GM21576 (cell line): ENCODE measurements at regions not wholly inside any gene's neighbourhood (a gene's known extent, or its start where the extent isn't known, plus 50 kb on each side); places are given as distances from the start of the nearest gene placed in this dataset.
"Not testable (repeated sequence)": the region's sequence is repeated elsewhere in the genome, so short reads cannot be mapped to it uniquely, and the experiment has no call there.

ENCODE experiments used
- ATAC-seq: cut with Tn5 transposase; IDR thresholded peaks from one replicate; pipeline ENCODE4 v1.9.1; 2021; ENCODE audit warnings: mild to moderate bottlenecking, moderate library complexity; ENCODE audit not compliant: unreplicated experiment

DNA sequence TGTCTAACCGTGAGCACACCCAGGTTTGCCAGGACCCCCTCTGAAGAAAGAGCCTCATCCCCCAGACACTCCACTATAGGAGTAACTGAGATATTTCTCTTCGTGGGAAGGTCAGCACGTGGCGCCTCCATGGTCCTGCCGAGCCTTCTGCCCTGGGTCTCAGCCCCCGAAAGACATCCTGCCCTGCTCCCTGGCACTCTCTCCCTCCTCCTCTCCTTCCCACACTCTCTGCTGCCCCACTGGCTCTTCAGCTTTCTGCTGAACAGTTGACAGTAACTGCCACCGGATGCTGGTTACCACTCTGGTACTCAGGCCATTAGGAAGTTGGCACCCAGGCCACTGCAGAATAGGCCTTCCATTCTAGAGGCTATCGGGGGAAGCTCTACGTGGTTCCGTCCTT lies 185.2 kb downstream of the UACA start:
- ATAC-seq: no peak

DNA sequence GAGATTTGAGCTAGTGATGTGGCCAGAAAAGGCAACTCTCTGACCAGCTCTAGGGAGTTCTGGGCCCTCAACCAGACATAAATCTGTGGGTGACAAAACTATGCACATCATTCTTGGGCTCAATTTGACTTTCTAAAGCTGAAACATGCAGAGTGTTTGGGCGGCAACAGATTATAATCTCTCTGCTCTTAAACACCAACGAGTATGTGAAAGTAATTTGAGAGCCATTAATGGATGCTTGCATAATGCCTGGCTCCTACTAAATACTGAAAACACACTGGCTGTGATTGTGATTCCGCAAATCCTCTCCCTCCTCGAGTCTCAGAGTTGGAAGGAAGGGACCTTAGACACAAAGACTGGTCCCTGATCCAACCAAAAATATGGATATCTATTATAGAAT lies 186.7 kb downstream of the UACA start:
- no peak for ATAC-seq

DNA sequence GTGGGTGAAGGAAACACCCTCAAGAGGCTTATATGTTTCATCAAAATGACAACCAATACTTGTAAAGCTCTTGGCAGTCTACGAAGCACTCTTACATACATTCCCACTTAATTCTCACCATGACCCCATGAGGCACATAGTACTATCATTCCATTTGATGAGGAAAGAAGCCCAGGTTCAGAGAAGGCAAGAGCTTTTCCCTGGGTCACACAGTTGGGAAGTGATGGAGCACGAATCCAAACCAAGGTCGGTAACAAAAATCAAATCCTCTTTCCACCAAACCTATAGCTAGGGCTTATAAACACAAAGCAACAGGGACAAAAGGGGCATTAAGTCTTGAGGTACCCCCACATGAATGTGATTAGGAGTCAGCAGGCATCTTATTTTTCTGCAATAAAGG lies 187.1 kb downstream of the UACA start:
- ATAC-seq: no peak

DNA sequence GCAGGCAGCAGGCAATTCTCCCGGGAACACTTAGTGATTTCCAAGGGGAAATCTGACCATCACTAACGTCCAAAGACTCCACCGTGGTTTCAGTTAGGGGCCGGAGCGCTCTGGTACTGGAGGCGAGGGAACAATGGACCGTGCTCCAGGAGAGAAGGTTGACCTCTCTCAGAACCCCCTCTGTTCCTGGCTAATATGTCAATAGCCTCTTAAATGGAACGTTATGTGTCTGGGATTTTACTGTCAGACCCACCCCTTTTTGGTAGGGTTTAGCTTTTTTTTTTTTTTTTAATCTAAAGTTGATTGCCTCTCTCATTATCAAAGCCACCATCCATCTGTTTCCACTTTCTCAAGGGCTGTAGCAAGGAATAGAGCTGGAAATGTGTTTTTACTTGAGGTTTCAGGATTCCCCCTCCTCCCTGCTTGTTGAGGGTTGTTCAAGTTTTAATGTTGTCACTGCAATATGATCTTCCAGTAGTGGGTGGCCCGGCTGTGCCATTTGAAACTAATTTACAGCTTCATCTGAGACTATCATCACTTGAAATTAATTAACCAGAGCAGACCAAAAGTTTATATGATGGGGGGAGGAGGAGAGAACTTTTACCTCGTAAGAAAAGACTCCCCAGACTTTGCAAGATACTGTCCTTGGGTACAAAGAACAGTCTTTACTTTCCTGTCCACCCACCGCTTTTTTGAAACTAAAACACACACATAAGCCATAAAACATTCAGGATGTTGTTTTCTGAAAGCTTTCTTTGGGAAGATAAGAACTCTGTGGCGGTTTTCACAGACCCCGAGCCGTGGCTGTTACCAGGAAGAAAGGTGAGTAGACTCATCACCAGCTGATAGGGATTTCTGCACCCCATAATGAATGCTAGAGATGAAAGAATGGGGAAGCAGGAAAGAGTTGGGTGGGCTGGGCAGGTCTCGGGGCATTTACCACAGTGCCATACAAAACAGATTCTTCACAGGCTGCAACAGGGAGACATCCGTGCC lies 187.8 kb downstream of the UACA start:
- ATAC-seq: no peak

DNA sequence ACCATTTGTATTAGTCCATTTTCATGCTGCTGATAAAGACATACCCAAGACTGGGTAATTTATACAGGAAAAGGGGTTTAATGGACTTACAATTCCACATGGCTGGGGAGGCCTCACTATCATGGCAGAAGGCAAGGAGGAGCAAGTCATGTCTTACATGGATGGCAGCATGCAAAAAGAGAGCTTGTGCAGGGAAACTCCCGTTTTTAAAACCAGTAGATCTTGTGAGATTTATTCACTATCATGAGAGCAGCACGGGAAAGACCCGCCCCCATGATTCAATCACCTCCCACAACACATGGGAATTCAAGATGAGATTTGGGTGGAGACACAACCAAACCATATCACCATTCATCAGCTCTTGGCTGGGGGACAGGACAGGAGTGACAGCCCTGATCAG lies 189.0 kb downstream of the UACA start:
- not testable (repeated sequence) for ATAC-seq

DNA sequence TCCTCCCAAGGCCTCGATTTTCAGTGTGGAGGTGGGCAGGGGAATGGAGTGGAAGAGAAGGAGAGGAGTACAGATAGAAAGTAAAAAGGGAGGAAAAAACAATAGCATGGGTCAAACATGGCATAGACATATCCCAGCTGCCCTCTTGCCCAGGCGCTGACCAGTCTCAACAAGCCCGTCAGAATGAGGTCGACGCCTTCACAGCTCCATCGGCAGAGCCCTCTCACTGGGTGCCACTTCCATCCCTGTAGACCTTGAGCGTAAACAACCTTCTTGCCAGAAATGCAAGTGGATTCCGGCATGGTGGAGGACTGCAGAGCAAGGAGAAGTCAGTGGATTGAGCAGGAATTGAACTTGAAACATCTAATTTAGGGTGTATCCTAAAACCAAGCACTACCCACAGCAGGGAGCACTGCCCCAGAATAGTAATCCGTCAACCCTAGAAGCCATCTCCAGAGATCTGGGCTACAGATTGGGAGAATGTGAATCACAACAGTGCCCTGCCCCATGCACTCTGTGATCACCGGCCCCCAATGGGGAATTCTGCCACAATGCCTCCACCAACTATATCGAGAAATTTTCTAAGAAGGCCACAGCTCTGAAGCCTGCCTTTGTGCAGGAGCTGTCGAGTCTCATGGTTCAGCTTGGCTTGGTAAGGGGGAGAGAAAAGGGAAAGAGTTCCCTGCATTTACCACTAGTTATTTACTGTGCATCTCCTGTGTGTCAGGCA lies 190.1 kb downstream of the UACA start:
- no peak for ATAC-seq

DNA sequence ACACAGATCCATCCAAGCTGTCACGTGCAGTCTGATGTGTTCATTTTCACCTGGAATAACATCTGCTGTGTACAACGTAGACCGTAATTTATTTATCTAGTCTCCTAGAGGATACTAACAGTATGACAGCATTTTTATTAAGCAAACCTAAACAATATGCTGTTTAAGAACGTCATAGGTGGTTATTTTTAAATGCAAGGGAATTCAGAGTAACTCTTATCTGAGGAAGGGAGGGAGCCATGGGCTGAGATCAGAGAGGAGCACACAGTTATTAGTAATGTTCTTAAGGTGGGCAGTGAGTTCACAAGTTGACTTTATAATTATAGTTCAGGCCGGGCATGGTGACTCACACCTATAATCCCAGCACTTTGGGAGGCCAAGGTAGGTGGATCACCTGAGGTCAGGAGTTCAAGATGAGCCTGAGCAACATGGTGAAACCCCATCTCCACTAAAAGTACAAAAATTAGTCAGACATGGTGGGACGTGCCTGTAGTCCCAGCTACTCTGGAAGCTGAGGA lies 193.6 kb downstream of the UACA start:
- no peak for ATAC-seq

DNA sequence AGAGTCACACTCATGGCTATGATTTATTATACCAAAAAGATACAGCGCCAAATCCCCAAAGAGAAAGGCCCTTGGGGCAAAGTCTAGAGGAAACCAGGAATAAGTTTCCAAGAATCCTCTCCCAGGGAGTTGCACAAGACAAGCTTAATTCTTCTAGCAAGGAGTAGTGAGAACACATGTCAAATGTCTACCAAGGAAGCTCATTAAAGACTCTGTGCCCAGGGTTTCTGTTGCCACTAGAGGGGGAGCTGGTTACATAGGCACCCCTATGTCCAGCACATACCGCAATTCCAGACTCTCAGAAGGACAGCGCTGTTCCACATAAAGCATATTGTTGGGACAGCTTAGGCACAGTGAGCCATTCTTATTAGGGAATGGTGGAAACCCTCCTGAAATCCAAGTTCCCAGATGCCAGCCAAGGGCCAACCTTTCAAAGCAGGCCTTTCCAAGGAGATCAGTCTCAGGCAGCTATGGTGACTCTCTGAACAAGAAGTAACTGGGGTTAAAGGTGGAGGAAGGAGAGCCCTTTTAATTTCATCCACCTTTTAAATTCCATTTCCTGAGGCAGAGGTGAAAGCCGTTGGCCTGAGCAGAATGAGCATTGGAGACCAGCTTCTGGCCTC lies 194.2 kb downstream of the UACA start:
- ATAC-seq: no peak

DNA sequence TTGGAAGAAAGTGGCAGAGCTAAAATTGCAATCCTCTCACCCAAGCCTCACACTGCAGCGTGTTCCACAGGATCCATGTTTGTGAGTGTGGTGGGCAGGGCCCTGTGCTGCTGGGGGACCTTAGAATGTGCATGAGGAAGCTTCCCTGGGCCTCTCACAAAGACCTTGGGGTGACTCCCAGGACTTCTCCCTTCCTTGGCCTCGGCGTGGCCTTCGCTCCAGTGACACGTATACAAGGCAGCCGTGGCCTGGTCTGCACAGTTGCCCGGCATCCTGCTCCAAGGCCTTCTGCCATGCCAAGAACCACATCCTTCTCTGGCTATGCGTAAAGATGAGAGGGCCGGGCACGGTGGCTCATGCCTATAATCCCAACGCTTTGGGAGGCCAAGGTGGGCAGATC lies 196.4 kb downstream of the UACA start:
- ATAC-seq: no peak

DNA sequence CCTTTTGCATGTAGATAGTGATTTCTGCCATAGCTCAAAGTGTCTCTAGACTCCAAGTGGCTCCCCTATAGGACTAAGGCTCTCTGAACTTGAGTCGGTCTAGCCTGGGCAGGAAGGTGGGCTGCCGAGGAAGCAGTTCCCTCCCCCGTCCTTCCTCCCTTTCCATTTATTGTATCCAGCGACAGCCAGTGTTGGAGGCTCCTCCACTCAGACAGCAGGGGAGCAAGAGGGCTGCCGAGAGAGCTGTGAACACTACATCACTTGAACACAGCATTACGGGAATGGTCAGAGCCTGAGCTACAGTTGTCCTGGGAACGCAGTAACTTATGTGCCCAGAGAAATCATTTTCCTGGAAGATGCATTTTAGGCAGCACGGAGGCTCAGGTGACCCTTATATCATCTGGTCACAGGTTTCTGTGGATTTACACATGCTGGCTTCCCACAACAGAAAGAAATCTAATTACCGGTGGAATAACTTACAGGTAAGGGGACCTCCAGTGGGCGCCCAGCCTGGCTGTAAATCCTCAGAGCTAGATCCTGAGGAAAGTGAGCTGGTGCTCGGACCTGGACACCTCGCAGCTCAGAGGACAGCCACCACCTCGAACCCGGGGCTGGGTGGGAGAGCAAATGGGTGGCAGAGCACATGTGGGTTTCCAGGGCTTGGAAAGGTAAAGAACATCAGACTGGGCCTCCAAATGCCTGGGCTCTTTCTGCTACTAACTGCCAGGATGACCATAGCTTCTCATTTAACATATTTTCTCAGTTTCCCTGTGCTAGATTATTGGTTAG lies 197.1 kb downstream of the UACA start:
- ATAC-seq: no peak

DNA sequence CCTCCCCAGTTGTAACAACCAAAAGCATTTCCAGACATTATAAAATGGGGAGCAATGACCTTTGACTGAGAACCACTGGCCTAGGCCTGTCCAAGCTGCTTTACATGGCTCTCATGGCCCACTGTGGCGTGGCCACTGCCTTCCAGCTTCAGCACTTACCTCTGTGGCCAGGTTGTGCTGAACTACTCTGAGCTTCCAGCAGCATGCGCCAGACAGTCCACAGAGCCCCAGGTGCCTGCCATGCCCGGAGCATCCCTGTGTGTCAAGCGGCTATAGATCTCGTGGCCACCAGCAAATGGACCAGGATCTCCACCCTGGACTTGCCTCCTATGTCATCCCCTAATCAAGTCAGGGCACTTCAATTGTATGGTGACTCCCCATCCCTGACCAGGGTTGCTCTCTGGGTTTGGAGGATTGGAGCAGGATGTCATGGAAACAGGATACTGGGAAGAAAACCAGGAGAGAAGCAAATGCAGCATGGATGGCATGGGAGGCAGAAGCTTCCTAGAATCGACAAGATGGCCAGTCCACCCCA lies 199.7 kb downstream of the UACA start:
- ATAC-seq: no peak

DNA sequence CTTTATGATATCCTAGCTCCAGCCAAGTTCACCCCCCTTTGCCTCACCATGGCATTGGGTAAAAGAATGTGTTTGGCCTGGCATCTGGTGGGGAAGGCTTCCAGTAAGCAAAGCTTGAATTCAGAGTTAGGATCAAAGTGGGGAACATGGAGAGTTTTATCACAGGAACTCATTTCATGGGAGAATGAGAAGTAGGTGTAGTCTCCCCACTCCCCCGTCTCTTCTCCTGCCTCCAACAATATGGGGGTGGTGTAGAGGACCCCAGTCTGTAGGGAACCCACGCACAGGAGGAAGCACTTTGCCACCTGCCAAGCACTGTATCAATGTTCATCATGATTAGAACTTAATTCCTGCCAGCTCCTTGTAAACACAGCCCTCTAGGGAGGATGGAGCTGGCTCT lies 200.5 kb downstream of the UACA start:
- ATAC-seq: no peak

DNA sequence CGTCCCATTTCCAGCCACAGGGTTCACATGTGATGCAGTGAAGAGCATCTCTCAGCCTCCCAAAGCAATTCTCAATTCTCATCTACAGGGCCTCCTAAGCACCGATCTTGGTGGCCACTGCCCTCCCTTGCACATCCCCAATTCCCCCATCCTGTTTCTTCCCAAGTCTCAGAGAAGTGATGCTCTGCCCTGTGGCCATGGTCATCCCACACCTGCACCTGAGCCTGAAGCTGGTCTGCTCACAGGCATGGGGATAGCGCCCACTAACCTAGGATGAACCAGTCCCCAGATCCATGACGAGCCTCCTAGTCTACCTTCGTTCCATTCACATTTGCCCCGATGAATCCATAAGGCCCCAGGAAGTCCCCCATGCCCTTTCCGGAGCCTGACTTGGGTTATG lies 201.5 kb downstream of the UACA start:
- no peak for ATAC-seq

DNA sequence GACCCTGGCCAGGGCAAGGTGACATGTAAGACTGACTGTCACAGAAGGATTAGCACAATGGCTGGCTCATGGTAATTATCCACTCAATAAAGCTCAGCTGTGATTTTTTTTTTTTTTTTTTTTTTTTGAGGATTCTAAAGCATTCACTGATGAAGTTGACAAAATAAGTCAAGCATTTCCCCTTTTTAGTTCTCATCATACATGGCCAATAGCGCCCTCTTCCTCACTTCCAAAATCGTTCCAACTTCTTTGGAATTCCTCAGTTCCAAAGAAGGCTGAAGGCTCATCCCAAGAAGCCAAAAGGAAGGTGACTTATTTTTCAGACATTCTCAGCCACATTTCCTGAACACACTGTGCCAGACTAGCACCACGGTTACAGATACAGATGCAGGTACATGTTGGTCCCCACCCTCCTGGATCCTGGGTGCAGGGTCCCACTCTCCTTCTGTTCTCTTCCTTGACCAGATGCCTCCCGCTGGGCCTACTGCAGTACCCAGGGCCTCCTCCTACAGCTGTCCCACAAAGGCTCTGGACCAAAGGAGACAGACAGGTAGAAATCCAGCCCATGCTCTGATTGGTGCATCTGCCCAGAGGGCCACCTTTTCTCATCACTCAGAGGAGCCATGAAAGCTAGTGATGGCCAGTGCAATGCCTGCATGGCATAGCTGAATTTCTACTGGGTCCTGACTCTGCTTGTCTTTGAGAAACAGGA lies 202.6 kb downstream of the UACA start:
- ATAC-seq: no peak

DNA sequence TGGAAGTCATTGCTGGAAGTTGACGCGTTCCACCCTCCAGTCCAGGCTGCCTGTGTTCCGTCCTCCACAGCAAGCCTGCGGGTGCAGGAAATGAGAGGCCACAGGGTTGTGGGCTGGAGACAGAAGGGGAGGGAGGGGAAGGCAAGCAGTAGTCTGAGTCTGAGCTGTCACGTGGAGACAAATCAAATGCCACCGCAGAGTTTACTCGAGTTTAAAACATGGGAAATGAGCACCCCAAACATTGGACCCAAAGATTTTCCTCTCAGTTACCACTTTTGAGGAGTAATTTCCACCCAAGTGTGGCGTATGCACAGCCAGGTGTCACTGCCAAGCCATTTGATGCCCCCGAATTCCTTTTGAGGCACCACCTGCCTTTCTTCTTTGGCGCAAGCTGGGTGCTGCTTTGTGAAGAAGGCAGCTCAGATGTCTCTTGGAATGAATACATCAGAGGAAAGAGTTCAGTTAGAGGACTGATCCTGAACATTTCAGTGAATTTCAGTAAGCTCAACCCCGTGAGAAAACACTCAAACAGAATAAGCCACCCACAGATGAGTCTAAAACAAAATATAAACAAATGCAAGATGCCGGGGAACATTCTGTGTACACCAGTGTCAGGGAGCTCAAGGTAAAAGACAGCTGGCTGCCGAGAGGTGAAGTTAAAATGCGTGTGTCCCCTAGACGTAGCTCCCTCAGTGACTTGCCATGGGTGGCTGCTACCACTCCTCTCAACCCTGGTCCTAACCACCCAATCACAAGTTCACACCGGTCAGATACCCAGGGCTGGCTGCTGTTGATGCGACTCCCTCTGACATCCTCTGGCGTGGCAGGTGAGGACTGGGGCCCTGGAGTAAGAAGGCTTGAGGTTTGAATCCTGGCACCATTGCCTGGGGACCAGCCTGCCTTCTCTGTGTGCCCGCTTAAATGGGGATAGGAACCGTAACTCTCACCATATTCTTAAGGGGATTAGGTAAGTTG lies 203.8 kb downstream of the UACA start:
- no peak for ATAC-seq

DNA sequence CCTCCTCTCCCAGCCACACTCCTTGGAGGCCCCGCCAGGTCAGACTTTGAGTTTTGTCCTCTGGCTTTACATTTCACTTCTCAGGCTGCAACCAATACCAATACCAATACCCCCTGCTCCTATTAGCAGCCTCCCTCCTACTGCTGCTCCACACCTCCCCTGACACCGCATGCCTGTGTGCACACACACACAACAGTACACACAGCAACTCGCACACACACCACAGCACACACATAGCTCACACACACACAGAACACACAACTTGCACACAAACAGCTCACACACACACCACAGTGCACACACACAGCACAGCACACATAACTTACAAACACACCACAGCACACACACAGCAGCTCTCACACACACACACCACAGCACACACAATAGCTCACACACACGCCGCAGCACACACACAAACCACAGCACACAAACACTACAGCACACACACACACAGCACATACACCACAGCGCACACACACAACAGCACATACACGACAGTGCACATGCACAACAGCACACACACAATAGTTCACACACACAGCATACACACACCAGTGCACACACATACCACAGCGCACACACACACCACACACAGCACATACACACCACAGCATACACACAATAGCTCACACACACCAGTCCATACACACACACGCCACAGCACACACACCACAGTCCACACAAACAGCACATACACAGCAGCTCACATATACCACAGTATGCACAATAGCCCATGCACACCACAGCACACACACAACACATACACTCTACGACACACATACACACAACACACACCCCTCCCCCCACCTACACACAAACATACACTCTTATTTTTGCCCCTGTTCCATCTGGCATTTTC lies 204.7 kb downstream of the UACA start:
- no peak for ATAC-seq

DNA sequence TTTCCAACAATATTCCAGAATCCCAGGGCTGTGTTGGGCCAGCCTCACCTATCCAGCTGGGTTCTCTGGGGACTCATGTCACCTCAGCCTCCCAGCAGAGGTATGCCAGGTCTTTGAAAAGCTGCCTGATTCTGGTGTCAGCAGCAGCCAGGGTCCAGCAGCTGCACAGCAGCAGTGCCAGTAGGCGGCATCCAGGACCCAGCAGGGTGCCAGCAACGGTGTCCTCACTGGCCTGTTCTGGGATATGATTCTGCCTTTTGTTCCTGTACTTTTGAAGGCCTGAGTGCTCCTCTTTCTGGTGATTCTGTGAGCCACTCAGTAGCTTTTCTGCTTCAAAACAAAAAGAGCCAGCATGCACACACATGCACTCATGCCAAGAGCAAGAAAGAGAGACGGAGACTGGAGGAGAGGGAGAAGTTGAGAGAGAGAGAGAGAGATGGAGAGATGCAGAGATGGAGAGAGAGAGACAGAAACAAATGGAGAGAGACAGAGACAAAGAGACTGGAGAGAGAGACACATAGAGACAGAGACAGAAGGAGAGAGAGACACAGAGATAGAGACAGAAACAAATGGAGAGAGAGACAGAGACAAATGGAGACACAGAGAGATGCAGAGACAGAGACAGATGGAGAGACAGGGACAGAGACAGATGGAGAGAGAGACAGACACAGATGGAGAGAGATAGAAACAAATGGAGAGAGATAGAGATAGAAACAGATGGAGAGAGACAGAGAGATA lies 205.7 kb downstream of the UACA start:
- no peak for ATAC-seq
